ENCODE measurements at regions not wholly inside any gene's neighbourhood (a gene's known extent, or its start where the extent isn't known, plus 50 kb on each side); places are given as distances from the start of the nearest gene placed in this dataset.
A peak's percentile ranks its signal among the peaks of the same experiment; 100 is the strongest.

DNA sequence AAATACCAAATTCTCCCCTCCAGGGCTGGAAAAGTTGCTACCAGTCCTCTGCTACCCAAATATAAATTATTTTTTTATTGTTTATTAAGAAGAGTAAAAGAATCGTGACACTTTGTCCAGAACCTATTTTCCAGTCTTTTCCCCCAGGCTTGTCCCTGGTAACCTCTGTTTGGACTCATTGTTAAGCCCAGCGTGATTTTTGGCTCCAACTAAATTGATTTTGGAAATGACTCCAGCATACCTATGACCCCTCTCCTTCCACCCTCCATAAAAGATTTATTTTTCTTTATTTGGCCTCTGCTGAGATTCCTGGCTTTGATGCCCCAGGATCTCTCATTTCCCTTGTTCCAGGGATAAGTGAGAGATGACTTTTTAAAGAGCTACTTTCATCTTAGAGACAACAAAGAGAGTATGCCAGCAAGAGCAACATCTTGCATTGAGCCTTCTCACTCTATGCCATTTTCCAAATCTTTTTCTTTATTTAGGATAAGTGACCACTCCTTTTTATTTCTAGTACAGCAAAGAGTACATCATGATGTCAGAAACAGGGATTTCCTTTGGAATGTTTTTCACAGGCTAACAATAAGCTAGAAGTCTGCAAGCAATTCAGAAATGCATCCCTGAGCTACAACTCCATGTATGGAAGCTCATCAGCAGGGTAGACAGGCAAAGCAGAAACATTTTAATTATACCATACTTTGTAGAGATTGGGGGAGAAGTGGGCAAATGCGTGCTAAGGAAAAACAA, 75.8 kb downstream of the DAD1 start:
- DNase-seq, result no peak

DNA sequence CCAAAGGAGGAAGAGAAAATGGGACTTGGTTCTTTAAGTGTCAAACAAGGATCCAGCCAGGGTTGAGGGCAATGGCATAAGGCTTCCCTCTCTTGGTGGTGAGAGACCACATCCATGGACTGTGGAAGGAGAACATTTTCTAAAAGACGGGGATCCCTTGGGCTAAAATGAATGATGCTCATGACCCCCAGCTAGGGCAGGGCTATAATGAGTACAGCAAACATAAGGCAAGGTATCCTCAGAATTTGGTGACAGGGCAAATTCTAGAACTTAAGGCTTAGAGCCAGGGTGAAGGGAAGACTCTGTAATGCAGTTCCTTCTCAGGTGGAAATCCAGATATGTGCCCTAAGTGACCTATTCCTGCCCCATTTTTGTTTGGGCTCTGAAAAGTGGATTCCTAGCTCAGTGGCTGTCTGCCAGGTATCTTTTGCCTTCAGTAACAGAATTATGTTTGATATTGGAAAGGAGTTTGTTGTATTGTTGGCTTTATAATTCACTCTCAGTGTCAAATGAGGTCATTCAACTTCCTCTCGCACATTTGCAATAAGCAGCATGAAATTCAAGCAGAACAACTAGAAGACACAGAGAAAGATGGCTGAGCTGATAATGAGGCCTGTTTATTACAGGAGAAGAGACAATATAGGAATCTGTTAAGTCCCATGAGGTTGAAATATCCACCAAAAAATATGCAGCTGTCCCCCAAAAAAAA, 76.8 kb downstream of the DAD1 start:
- no peak for DNase-seq

DNA sequence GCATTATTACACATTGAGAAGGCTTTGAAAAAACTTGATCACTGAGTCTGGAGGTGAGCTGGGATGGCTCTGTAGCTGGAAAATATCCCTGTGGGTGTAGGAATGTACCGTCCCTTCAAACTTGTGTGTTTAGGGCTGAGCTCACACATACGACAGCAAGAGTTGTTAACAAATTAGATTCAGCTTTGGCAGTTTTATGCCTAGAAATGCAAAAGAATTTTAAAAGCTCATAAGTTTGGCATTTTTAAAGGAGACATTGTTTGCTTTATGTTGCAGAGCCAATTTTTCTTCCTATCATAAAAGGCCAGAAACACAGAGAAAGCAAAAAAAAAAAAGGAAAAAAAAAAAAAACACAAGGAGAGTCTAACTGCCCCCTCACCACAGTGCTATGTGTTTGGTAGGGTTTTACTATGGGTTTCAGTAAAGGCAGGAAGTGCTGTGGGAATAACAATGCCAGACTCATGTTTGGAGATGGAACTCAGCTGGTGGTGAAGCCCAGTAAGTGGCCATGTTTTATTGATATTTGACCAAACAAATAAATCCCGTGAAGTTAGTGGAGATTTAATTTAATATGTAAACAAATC, 78.4 kb downstream of the DAD1 start:
- DNase-seq, result no peak

DNA sequence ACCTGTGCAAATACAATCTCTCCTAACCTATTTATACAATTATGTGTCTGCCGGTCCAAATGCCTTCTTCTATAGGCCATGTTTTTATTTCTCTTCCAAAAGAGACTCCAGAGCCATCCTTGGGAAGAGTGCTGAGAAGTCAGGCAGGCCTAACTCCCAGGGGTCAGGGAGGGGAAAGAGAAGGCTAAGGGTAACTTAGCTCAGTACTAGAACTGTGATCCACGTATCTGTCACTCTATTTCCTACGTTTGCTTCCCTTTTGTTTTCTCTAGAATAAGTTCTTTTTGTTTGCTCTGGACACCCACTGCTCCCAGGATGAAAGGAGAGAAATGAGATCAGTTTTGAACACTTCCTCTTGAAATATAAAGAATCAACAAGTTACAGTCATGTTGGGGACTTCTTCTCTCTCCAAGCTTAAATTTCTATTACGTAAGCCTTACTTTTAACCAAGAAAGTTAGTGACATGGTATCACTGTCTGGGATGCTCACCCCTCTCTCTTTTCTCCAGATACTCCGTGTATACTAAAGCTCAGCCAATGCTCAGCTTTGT, 79.2 kb downstream of the DAD1 start:
- DNase-seq, result no peak

DNA sequence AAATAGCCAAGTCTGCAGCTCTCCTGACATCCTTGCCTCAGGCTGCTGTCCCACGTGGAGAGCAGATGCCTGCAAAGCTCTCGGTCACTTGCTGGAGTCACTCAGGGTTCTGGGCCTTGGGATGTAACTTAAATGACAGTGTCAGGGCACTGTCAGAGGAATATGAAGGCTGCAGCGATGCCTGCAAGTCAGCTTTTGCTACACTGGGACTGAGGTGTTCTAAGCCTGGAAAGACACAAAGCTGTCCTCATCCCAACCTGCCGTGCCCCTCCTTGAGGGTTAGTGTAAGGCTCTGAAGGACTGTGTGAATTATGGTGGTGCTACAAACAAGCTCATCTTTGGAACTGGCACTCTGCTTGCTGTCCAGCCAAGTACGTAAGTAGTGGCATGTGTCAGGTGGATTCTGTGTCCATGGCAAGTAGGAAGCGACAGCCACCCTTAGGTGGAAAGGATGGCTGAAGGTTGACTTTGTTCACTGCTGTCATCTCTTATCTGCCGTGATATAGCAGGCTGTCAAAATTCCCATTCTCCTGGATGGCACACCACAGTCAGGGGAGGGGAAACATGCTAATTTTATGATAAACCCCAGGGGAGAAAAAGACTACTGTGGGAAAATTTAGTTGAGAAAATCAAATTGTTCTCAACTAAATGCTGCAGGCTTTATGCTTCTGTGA, 79.9 kb downstream of the DAD1 start:
- no peak for DNase-seq

DNA sequence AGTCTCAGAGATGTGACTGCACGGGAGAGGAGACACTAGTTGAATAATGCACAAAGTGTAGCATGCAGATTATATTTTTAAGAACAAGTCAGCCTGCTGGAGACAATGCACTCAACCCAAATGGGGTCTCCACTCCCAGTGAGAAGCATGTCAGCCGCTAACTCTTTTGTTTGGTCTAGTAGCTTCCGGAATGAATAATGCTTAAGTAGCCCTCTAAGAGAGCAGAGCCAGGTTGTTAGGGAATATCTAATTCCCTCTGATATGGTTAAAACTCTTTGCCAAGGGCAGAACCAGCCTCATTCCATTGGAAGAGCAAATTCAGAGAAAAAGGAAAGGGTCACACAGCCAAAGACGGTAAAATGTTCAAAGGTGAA, 80.4 kb downstream of the DAD1 start:
- no peak for DNase-seq

DNA sequence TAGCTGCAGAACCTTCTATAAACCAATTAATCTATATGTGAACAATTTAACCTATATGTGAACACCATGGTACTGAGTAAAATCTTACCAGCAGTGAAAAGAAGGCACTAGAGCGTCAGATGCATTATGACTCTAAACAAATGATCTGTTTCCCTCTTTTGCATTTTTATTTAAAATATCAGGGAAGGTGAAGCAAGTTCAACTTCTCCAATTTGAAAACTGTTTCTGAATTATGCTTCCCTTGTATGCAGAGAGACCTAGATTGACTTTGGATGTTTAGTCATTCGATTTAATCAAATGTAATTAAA, 80.9 kb downstream of the DAD1 start:
- DNase-seq, result no peak

DNA sequence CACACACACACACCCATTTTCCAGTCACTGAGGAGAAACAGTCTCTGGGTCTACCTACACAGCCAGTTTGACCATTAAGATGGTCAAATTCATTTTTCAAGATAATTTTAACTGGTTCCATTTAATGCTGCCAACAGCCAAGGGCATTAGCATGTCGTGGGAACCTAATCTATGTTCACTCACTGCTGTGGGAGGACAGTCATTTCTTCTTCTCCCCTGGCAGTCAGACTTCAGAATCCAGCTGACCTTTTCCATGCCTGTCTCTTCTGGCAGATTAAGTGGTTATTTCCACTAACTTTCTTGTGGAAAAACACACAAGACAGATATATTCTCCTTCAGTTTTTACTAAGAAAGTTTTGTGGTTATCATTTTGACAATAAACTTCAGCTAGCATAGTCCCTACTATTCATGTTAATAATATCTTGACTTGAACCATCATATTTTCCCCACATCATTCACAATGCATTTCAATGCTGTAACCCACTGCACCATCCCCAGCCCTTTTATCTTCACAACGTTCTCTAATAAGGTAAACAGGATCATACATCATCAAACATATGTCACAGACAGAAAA, 82.2 kb downstream of the DAD1 start:
- DNase-seq, result peak; percentile 53

DNA sequence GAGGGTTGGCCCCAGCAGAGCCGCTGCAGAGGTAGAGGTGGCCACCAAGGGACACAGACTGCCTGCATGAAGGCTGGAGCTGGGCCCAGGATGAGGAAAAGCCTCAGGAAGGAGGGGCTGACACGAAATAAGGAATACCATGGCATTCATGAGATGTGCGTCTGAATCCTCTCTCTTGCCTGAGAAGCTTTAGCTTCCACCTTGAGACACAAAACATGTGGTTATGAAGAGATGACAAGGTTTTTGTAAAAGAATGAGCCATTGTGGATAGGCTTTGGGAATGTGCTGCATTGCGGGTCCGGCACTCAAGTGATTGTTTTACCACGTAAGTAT, 82.7 kb downstream of the DAD1 start:
- no peak for DNase-seq

DNA sequence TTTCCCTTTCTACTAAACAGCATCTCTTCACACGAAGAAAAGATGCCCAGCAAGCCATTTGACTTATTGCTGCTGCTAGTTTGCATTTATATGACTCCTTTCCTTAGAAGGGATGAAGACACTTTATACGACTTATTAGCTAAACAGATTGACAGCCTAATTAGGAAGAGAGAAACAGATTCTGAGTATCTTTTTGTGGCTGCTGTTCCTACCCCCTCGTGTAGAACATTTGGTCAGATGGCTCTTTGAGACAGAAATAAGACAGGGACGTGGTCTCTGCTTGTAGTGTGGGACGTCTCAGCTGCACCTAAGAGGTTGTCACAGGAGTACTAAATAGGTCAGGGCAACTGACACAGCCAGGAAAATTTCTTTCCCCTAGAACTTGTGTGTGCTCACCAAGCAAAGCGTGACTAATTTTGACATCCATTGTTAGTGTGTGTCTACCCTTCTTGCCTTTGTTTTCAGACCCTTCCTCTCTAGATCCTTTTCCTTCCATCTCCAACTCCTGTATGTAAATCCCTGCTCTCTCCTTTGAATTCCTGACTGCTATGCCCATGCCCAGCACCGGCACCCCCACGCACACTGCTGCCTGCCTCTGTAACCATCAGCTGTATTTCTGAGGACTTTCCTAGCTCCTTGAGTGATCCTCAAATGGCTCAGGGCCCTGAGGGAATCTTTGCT, 83.2 kb downstream of the DAD1 start:
- peak; percentile 48 for DNase-seq

DNA sequence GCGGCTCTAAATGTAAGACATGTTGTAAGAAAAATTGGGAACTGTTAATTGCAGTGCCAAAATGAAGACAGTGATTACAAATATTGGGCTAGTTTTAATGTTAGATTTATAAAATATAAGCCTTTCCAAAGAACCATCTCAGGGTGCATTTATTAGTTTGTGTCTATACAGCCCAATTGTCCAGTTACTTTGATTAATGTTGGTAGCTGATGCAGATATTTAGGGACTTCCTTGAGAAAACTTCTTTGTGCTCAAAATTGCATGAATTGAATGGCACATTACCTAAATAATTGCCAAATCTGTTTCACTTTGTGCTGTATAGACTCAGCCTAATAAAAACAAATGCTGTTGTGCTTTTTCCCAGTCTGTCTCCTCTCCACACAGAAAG, 83.7 kb downstream of the DAD1 start:
- DNase-seq, result no peak

DNA sequence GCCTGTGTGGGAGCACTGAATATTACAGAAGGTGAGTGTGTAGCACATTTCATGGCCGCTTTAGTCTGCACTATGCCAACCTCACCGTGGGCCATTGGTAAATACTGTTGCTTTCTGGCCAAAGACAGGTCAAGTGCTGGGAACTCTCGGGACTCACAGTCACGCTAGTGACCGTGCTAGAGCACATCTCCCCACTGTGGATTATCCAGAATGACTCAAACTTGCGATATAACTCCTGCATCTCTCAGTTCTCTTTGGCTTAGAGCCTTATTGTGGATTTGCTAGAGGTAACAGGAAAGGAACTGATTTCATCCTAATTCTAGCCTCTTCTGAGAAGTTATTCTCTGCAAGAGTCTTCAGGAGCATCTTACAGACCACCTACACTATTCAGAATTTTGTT, 86.5 kb downstream of the DAD1 start:
- no peak for DNase-seq

DNA sequence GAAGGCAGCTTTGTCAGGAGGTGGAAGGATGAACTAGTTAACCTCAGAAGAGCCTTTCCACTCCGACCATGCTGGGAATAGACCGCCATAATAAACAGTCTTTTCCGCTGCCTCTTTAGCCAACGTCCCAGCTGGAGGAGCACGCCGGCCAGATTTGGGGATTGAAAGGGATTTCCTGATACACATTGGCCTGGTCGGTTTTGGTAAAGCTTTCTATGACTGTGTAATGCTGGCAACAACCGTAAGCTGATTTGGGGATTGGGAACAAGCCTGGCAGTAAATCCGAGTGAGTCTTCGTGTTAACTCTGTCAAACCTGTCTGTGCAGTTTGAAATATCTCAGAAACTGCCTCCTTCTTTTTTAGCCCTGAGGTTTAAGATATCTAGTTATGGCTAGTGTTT, 87.0 kb downstream of the DAD1 start:
- DNase-seq, result no peak

DNA sequence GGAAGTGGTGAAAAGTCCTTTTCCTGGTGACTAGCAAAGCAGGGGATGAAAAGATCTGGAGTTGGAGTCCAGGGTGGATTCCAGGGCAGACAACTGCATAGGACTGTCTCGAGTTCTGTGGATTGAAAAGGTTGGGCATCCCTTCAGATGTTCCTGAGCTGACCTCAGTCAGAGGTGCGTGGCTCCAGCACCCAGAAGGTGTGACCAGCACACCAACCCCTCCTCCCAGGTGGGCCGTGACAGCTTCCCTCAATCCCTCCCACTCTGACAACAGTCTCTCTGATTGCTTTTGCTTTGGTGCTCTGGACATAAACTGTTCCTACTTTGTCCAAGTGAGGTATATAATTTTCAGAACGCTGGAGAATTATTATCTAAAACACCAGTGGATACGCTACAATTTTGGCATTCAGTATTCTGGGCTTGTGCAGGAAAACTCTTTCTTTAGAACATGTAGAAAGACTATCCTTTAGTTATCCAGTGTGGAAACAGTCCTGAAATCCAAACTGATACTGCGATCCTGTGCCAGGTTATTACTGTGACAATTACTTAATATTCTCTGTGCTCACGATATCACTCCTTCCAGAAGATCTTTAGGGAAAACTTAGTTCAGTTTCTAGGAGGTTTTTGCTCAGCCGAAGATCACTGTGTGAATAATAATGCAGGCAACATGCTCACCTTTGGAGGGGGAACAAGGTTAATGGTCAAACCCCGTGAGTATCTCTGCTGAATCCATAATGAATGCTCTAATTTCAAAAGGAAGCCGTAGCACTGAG, 87.9 kb downstream of the DAD1 start:
- no peak for DNase-seq

DNA sequence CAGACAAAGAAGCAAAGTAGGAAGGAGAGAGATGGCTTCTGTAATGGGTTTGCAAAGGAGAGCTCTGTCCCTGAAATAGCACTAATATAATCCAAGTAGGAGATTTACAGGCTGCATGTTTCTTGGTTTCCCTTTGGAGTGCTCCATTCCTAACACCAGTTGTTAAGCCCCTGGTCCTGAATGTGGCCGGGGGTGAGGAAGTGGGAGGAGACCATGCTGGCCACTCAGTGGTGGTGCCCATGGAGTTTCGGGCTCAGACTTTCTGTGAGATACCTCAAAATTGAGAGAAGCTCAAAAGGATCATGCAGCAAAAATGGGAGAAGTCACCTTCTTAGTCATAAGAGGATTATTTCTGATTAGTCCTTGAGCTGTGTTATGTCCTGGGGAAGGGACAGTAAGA, 88.5 kb downstream of the DAD1 start:
- no peak for DNase-seq

DNA sequence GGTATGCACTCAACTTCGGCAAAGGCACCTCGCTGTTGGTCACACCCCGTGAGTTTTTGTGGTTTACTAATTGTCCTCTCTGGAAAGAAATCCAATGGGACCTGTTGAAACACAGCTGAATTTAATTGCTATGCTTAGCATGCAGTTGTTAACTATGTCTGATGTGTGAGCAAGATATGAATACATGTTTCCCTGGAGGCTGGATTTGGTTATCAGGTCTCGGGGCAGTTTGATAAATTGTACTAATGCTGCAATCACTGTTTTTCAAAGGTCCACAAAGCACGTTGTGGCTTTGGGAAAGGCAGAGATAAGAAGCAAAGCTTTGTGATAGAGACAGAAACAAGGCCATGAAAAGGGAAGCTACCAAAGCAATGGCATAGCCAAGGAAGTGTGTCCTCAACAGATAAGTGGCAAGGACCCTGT, 91.3 kb downstream of the DAD1 start:
- no peak for DNase-seq

DNA sequence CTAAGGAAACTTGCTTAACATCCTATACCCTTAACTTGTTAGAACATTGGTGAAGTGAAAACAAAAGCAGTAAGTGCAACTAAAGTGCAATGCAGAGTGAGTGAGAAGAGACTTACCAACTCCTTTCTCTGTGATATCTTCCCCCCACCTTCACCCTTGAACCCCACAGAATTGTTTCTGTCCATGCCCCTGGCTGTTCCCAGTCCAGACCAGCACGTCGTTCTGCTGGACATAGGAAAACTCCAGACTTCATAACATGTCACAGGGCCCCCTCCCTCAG, 91.9 kb downstream of the DAD1 start:
- DNase-seq, result no peak

DNA sequence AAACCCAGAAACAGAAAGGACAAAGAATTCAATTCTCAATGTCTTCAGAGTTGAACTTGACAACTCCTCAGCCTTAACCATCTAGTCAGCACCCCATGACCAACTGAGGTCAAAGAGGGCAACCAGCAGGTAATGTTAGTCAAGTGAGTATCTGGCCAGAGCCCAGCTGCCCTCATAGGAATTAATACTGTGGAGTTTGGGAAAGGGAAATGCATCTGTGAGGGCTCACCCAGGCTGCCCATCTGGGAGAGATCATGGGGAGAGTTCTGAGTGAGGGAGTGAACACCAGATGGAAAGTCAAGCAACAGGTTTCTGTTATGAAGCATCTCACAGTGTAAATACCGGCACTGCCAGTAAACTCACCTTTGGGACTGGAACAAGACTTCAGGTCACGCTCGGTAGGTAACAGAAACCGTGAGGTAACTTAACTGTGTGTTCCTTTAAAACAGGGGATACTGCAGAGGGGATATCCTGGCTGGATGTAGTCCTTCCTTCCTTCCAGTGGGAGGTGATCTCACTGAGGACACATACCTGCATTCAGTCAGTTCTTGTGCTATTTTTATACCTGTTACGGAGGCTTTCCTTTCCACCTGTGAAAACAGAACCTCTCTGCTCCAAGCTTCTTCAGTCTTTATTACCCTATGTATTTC, 94.4 kb downstream of the DAD1 start:
- DNase-seq, result no peak

DNA sequence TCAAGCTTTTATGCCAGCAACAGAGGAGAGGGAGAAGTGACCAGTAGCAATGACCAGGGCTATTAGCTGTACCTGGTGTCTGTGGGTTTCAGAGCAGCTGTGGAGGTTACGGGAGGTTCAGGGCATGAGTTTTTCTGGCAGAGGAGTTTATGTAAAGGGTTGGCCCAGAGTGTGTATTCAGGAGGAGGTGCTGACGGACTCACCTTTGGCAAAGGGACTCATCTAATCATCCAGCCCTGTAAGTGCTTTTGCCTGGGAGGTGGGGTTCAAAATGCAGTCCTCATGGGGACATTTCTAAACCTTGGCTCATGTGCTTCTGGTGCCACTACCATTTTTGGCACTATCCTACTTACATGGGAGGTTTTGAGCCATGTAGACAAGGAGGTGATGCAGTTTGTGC, 95.3 kb downstream of the DAD1 start:
- no peak for DNase-seq

DNA sequence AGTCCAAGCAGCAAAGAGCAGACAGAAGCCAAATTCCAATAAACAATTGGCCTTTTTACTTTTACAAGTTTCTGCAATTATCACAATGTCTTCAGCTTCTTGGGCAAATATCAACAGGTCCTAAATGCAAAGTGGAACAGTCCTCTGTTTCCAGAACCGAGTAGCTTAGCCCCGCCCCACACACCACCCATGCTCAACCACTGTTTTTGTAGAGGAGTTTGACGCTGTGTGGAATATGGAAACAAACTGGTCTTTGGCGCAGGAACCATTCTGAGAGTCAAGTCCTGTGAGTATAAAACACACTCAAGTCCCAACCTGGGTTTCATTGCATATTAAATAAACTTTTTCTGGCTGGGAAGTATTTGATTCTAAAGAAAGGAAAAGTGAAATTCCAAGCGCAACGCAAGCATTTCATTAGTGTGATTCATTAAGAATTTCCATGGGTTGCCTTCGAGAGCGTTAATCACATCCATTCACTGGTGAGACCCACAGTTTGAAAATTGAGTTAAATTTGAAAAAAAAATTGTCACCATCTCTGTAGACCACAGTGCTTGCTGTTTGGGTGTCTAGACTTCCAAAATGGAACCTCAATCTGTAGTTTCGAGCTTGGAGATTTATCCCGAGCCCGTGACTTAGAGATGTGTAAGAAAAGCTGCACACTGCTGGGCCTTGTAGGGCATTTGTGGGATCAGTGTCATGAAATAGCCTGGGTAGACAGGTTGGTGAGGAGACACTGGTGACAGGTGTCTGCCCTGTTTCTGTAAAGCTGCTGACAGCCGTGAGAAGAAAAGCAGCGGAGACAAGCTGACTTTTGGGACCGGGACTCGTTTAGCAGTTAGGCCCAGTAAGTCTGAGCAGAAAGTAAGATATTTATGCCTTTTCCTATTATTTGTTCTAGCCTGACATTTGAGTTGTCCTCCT, 96.1 kb downstream of the DAD1 start:
- DNase-seq, result no peak

Data from stimulated activated CD4-positive, alpha-beta T cell treated with anti-CD3 and anti-CD28 coated beads, Interleukin-4, amount 100 ng/mL, for 24 hours (primary cell).